Bone marrow (tissue), 2 donors: ENCODE measurements at regions not wholly inside any gene's neighbourhood (a gene's known extent, or its start where the extent isn't known, plus 50 kb on each side); places are given as distances from the start of the nearest gene placed in this dataset.

Experiments
- DNase-seq, 2 donors: peaks; one replicate each; lab custom pipeline; 2025; lab: John Stamatoyannopoulos, UW

GRCh38 chr4:11602606-11603340, 174.1 kb upstream of the HS3ST1 start:
- DNase-seq: no peak

GRCh38 chr4:11599064-11599463, 170.4 kb upstream of the HS3ST1 start:
- no peak for DNase-seq

- DNase-seq: no peak
Measured at GRCh38 chr4:11598591-11598990, 169.9 kb upstream of the HS3ST1 start.

- no peak for DNase-seq
Measured at GRCh38 chr4:11597506-11597905, 168.8 kb upstream of the HS3ST1 start.

GRCh38 chr4:11596989-11597388, 168.3 kb upstream of the HS3ST1 start:
- DNase-seq: no peak

- DNase-seq: no peak
Measured at GRCh38 chr4:11593576-11594116, 165.0 kb upstream of the HS3ST1 start.

- DNase-seq: no peak
Measured at GRCh38 chr4:11592276-11592675, 163.6 kb upstream of the HS3ST1 start.

GRCh38 chr4:11590132-11590531, 161.4 kb upstream of the HS3ST1 start:
- no peak for DNase-seq

GRCh38 chr4:11589676-11590075, 161.0 kb upstream of the HS3ST1 start:
- DNase-seq: no peak

GRCh38 chr4:11587797-11588196, 159.1 kb upstream of the HS3ST1 start:
- no peak for DNase-seq

GRCh38 chr4:11585506-11585905, 156.8 kb upstream of the HS3ST1 start:
- no peak for DNase-seq

GRCh38 chr4:11568511-11568910, 139.8 kb upstream of the HS3ST1 start:
- DNase-seq: no peak

GRCh38 chr4:11566444-11567022, 137.8 kb upstream of the HS3ST1 start:
- no peak for DNase-seq

- DNase-seq: no peak
Measured at GRCh38 chr4:11565899-11566298, 137.2 kb upstream of the HS3ST1 start.

GRCh38 chr4:11565213-11565612, 136.5 kb upstream of the HS3ST1 start:
- DNase-seq: no peak

GRCh38 chr4:11564021-11564420, 135.3 kb upstream of the HS3ST1 start:
- no peak for DNase-seq

GRCh38 chr4:11549525-11549924, 120.8 kb upstream of the HS3ST1 start:
- no peak for DNase-seq

GRCh38 chr4:11548597-11549082, 119.9 kb upstream of the HS3ST1 start:
- no peak for DNase-seq

- DNase-seq: no peak
Measured at GRCh38 chr4:11546391-11547175, 117.9 kb upstream of the HS3ST1 start.

- no peak for DNase-seq
Measured at GRCh38 chr4:11545651-11546050, 117.0 kb upstream of the HS3ST1 start.

GRCh38 chr4:11544211-11544610, 115.5 kb upstream of the HS3ST1 start:
- no peak for DNase-seq

- no peak for DNase-seq
Measured at GRCh38 chr4:11543706-11544105, 115.0 kb upstream of the HS3ST1 start.

GRCh38 chr4:11542952-11543351, 114.3 kb upstream of the HS3ST1 start:
- DNase-seq: no peak
